HL-60 (cell line): ENCODE measurements at regions not wholly inside any gene's neighbourhood (a gene's known extent, or its start where the extent isn't known, plus 50 kb on each side); places are given as distances from the start of the nearest gene placed in this dataset.

Source experiments
- DNase-seq, 2 experiments: peaks; one replicate each; pipeline ENCODE4 v3.0.0-alpha.2; 2010 to 2020; ENCODE audit warnings: low read depth in 1 of 2, low spot score in 1 of 2
- H3K27ac ChIP-seq: fragments of 250-450 bp; sonication (Bioruptor Pico); replicated peaks from 2 replicates; pipeline ENCODE4 v1.5.1; 2020; ENCODE audit warnings: mild to moderate bottlenecking, moderate library complexity
- H3K27me3 ChIP-seq: fragments of 250-450 bp; sonication (Bioruptor Pico); 2 replicates; pipeline ENCODE4 v1.5.1; 2021; ENCODE audit warnings: mild to moderate bottlenecking, moderate library complexity; ENCODE audit not compliant: insufficient read depth, poor library complexity, severe bottlenecking
- H3K4me3 ChIP-seq: replicated peaks from 2 replicates; pipeline ENCODE4 v1.5.1; 2011; ENCODE audit warnings: mild to moderate bottlenecking, control low read depth, low read length; ENCODE audit not compliant: insufficient read depth
- CTCF ChIP-seq: IDR thresholded peaks from one replicate; pipeline ENCODE4 v1.5.1; 2011; ENCODE audit warnings: low read length, control low read depth, inconsistent platforms; ENCODE audit not compliant: insufficient read depth
- GABPA ChIP-seq: IDR thresholded peaks from 2 replicates; pipeline ENCODE4 v1.6.1; 2012; ENCODE audit warnings: low read depth
- POLR2AphosphoS5 ChIP-seq: IDR thresholded peaks from 2 replicates; pipeline ENCODE4 v1.6.1; 2012; ENCODE audit warnings: low read depth
- REST ChIP-seq: IDR thresholded peaks from 2 replicates; pipeline ENCODE4 v1.6.1; 2012; ENCODE audit warnings: low read depth; ENCODE audit not compliant: insufficient replicate concordance
- SPI1 ChIP-seq: IDR thresholded peaks from 2 replicates; pipeline ENCODE4 v1.6.1; 2012; ENCODE audit warnings: low read depth, mild to moderate bottlenecking, borderline replicate concordance

DNA sequence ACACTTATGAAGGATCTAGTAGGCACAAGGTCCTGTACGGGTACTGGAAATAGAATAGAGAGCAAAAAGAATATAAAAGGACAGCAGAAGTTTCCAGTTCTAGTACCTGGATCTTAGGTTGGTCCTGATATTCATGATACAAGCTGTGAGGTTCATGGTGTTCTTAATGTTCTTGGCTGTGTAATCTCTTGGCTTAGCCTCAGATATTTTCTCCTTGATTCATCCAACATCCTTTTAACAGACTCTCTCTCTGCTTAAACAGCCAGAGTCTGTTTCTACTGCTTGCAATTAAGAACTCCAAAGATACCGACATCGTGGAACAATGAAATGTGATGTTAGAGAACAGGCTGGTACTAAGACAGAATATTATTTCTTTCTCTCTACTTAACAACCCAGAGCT, 49.9 kb downstream of the CNTN3 start:
- no peak for DNase-seq
- H3K27ac ChIP-seq: no peak overlapping the region
- TF ChIP-seq REST: no peak
- TF ChIP-seq CTCF: no peak
- no peak for TF ChIP-seq GABPA
- no peak for TF ChIP-seq POLR2AphosphoS5
- TF ChIP-seq SPI1: no peak

GRCh38 chr3:74562558-74563269, 51.7 kb downstream of the CNTN3 start:
- H3K27ac ChIP-seq: no peak overlapping the region
- no peak for TF ChIP-seq CTCF
- TF ChIP-seq POLR2AphosphoS5: no peak
- no peak for TF ChIP-seq SPI1
- TF ChIP-seq REST: no peak
- TF ChIP-seq GABPA: no peak
- DNase-seq: no peak

More for the DNA sequence above, 49.9 kb downstream of the CNTN3 start:
- H3K4me3 ChIP-seq: no peak overlapping the region
- H3K27me3 ChIP-seq: no peaks in the 10 kb centered on the region

GRCh38 chr3:74561881-74562280, 52.6 kb downstream of the CNTN3 start:
- Histone ChIP-seq H3K27ac (no peak overlapping the region), H3K4me3 (no peak overlapping the region), H3K27me3 (no peaks in the 10 kb centered on the region)
- no peak for DNase-seq
- TF ChIP-seq REST: no peak
- TF ChIP-seq POLR2AphosphoS5: no peak
- TF ChIP-seq SPI1: no peak
- no peak for TF ChIP-seq GABPA
- no peak for TF ChIP-seq CTCF

More at GRCh38 chr3:74562558-74563269, 51.7 kb downstream of the CNTN3 start:
- Histone ChIP-seq H3K4me3 (no peak overlapping the region), H3K27me3 (no peaks in the 10 kb centered on the region)
